ENCODE measurements at regions not wholly inside any gene's neighbourhood (a gene's known extent, or its start where the extent isn't known, plus 50 kb on each side); places are given as distances from the start of the nearest gene placed in this dataset.

GRCh38 chr11:70954471-70954870 is 297.9 kb downstream of the SHANK2 start:
- TF ChIP-seq ATF2 (CRISPR knock-in tag; IDR thresholded peaks at IDR 0.05) (no peak), CTCF (CRISPR knock-in tag; IDR thresholded peaks at IDR 0.05) (no peak), NFE2L1 (CRISPR knock-in tag; IDR thresholded peaks at IDR 0.05; ENCODE audit: borderline replicate concordance) (no peak)
